ENCODE measurements at regions not wholly inside any gene's neighbourhood (a gene's known extent, or its start where the extent isn't known, plus 50 kb on each side); places are given as distances from the start of the nearest gene placed in this dataset.

DNA sequence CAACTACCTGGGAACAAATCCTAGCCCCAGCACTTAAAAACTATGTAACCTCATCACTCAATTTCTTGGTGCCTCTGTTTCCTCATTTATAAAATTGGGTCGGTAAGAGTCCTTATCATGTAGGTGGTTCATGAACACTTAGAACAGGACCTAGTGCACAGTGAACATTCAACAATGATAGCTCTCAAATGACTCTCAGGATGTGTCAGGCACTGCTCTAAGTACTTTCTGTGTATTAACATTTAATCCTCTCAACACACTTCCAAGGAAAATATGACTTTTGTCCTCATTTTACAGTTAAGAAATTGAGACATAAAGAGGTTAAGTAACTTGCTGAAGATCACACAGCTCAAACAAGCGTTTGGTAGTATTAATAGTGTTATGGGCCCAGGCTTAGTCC is 202.1 kb upstream of the KLF4 start:
- Histone ChIP-seq H3K9me3 (no peaks in the 10 kb centered on the region), H3K36me3 (no peaks in the 10 kb centered on the region), H3K4me1 (ENCODE audit: insufficient read depth) (no peaks in the 10 kb centered on the region), H3K4me3 (no peak overlapping the region), H3K27me3 (no peaks in the 10 kb centered on the region), H3K27ac (no peak overlapping the region)
- TF ChIP-seq, protein P1, sequence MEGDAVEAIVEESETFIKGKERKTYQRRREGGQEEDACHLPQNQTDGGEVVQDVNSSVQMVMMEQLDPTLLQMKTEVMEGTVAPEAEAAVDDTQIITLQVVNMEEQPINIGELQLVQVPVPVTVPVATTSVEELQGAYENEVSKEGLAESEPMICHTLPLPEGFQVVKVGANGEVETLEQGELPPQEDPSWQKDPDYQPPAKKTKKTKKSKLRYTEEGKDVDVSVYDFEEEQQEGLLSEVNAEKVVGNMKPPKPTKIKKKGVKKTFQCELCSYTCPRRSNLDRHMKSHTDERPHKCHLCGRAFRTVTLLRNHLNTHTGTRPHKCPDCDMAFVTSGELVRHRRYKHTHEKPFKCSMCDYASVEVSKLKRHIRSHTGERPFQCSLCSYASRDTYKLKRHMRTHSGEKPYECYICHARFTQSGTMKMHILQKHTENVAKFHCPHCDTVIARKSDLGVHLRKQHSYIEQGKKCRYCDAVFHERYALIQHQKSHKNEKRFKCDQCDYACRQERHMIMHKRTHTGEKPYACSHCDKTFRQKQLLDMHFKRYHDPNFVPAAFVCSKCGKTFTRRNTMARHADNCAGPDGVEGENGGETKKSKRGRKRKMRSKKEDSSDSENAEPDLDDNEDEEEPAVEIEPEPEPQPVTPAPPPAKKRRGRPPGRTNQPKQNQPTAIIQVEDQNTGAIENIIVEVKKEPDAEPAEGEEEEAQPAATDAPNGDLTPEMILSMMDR (IDR thresholded peaks at IDR 0.05), result no peak
- TF ChIP-seq EP300 (IDR thresholded peaks at IDR 0.05) (no peak), POLR2A (IDR thresholded peaks at IDR 0.05) (no peak)
- intact Hi-C loops (cut with DNase I), result no loop called here
- DNase-seq, result no peak
- 51 to 71% (median 57%) methylated on average over 2 of the region's 2 CpGs for WGBS, 3 donors

DNA sequence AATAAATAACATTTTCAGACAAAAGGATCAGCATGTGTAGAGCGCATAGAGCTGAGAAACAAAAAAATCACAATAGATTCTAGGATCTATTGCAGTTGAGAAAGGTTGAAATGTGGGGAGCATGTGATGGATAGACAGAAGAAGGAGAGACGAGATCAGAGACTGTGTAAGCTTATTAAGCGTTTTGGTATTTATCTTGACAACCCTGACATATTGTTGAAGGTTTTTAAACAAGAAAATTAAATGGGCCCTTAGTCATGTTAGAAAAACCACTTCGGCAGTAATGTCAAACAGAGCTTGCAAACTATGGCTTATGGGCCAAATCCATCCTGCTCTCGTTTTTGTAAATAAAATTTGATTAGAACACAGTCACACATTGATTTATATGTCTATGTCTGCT is 200.5 kb upstream of the KLF4 start:
- H3K27ac ChIP-seq, result no peak overlapping the region

DNA sequence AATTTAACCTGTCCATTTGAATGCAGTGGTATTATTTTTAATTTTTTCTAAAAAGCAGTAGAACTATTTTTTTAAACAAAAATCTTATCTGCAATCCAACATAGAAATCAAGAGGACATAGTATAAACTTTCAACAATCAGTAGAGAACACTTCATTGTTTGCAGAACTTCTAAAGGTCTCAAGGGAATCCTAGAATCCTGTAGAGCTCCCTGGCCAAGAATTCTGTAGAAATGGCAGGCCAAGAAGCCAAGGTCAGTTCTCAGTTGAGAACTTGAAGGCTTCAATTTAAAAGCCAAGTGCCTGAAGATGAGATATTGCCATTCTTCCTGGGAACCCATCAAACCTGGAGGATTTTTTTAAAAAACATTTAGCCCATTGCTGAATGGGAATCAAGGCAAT is 199.2 kb upstream of the KLF4 start:
- DNase-seq, result no peak
- Histone ChIP-seq H3K4me3 (no peak overlapping the region), H3K9me3 (no peaks in the 10 kb centered on the region), H3K27ac (no peak overlapping the region), H3K36me3 (no peaks in the 10 kb centered on the region), H3K4me1 (ENCODE audit: insufficient read depth) (no peaks in the 10 kb centered on the region), H3K27me3 (no peaks in the 10 kb centered on the region)
- intact Hi-C loops (cut with DNase I), result no loop called here
- TF ChIP-seq EP300 (IDR thresholded peaks at IDR 0.05), result no peak
- TF ChIP-seq, protein P1 (IDR thresholded peaks at IDR 0.05), result no peak
- no peak for TF ChIP-seq POLR2A (IDR thresholded peaks at IDR 0.05)

More for the DNA sequence above, 200.5 kb upstream of the KLF4 start:
- WGBS, 3 donors, result 60 to 89% (median 68%) methylated on average over 5 of the region's 5 CpGs
- Histone ChIP-seq H3K27me3 (no peaks in the 10 kb centered on the region), H3K9me3 (no peaks in the 10 kb centered on the region), H3K4me3 (no peak overlapping the region), H3K4me1 (ENCODE audit: insufficient read depth) (no peaks in the 10 kb centered on the region), H3K36me3 (no peaks in the 10 kb centered on the region)
- DNase-seq, result no peak
- intact Hi-C loops (cut with DNase I), result no loop called here
- TF ChIP-seq, protein P1 (IDR thresholded peaks at IDR 0.05), result no peak
- TF ChIP-seq EP300 (IDR thresholded peaks at IDR 0.05) (no peak), POLR2A (IDR thresholded peaks at IDR 0.05) (no peak)

- Histone ChIP-seq H3K4me1 (ENCODE audit: insufficient read depth) (no peaks in the 10 kb centered on the region), H3K4me3 (no peak overlapping the region), H3K9me3 (no peaks in the 10 kb centered on the region), H3K27me3 (no peaks in the 10 kb centered on the region), H3K27ac (no peak overlapping the region), H3K36me3 (no peaks in the 10 kb centered on the region)
- no peak for DNase-seq
- WGBS, 3 donors, result 57 to 65% (median 61%) methylated on average over 4 of the region's 4 CpGs
- intact Hi-C loops (cut with DNase I), result no loop called here
- no peak for TF ChIP-seq POLR2A (IDR thresholded peaks at IDR 0.05)
- no peak for TF ChIP-seq EP300 (IDR thresholded peaks at IDR 0.05)
- TF ChIP-seq, protein P1 (IDR thresholded peaks at IDR 0.05), result no peak
Measured at GRCh38 chr9:107685901-107686300, 196.3 kb upstream of the KLF4 start.

GRCh38 chr9:107685376-107685775 is 195.8 kb upstream of the KLF4 start:
- TF ChIP-seq POLR2A (IDR thresholded peaks at IDR 0.05) (no peak), EP300 (IDR thresholded peaks at IDR 0.05) (no peak)
- TF ChIP-seq, protein P1 (IDR thresholded peaks at IDR 0.05), result no peak
- DNase-seq, result no peak
- Histone ChIP-seq H3K4me3 (no peak overlapping the region), H3K36me3 (no peaks in the 10 kb centered on the region), H3K4me1 (ENCODE audit: insufficient read depth) (no peaks in the 10 kb centered on the region), H3K9me3 (no peaks in the 10 kb centered on the region), H3K27ac (no peak overlapping the region), H3K27me3 (no peaks in the 10 kb centered on the region)
- intact Hi-C loops (cut with DNase I), result no loop called here
- WGBS, 3 donors, result 62 to 81% (median 77%) methylated on average over 3 of the region's 3 CpGs
